ENCODE measurements at regions not wholly inside any gene's neighbourhood (a gene's known extent, or its start where the extent isn't known, plus 50 kb on each side); places are given as distances from the start of the nearest gene placed in this dataset.

- Histone ChIP-seq H3K4me3 (no peak overlapping the region), H3K4me1 (no peaks in the 10 kb centered on the region), H3K36me3 (no peaks in the 10 kb centered on the region), H3K9me3 (no peaks in the 10 kb centered on the region), H3K27ac (no peak overlapping the region), H3K27me3 (no peaks in the 10 kb centered on the region)
- intact Hi-C loops (cut with DNase I): no loop called here
- TF ChIP-seq CTCF (IDR thresholded peaks at IDR 0.05): no peak
- DNase-seq (no peak), ATAC-seq (no peak)
Observed at GRCh38 chr14:101030586-101030985, 127.1 kb upstream of the RTL1 start.

DNA sequence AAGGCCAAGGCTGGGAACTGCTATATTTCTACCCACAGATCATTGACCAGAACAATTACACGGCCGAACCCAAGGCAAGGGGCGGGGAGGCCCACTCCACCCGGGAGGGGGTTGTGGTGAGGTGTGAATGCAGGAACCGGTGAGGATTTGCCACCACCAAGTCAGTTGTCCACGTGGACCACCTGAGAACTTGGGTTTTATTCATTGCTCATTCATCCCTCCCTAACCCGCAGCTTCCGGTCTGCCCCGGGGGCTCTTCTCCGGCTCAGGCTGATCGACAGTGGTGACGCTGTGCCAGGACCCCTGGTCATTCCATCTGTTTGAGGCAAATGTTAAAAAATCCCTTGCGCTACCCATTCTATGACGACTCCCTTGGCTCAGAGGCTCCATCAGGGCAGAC lies 127.7 kb upstream of the RTL1 start:
- Histone ChIP-seq H3K4me1 (no peaks in the 10 kb centered on the region), H3K27me3 (no peaks in the 10 kb centered on the region), H3K36me3 (no peaks in the 10 kb centered on the region), H3K9me3 (no peaks in the 10 kb centered on the region), H3K4me3 (no peak overlapping the region), H3K27ac (no peak overlapping the region)
- TF ChIP-seq CTCF (IDR thresholded peaks at IDR 0.05): no peak
- ATAC-seq: no peak
- DNase-seq: no peak
- intact Hi-C loops (cut with DNase I): no loop called here

DNA sequence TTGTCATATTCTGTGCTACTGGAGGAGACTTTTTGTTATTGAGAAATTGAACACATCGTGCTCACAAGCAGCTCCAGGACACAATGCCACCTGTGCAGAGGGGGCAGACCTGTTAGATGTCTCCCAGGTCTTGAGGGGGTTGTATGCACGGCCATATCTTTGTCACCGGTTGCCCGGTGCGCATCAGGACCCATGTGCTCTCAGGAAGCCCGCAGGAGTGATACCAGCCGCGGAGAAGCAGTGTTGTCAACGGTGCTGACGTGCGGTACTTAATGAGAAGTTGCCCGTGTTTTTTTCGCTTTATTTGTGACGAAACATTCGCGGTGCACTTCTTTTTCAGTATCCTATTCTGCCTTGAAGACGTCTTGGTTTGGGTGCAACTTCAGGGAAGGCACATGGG lies 128.2 kb upstream of the RTL1 start:
- no peaks in the 10 kb centered on the region for H3K4me1 ChIP-seq
- peak in 1 of 4 donors; percentile 6 for DNase-seq
- no peak overlapping the region for H3K4me3 ChIP-seq
- no peak for TF ChIP-seq CTCF (IDR thresholded peaks at IDR 0.05)
- no peaks in the 10 kb centered on the region for H3K27me3 ChIP-seq
- no peaks in the 10 kb centered on the region for H3K9me3 ChIP-seq
- H3K36me3 ChIP-seq: no peaks in the 10 kb centered on the region
- no peak for ATAC-seq
- intact Hi-C loops (cut with DNase I): no loop called here
- H3K27ac ChIP-seq: no peak overlapping the region

DNA sequence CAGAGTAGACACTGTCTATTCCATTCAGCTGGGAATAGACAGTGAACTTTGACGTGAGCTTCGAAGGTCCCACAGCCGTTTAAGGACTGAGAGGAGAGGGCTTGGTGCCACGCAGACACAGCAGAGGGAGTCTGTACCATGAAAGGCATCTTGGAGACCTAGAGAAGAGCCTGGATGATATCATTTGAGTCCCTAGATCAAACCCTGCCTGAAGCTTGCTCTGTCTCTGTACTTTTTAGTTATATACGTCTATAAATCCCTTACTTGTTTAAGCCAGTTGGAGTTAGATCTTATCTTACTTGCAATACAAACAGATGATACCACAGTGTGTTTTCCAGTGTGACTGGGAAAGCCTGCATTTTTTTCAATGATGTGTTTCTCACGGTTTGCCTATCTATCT lies 128.9 kb upstream of the RTL1 start:
- Histone ChIP-seq H3K36me3 (no peaks in the 10 kb centered on the region), H3K27me3 (no peaks in the 10 kb centered on the region), H3K9me3 (no peaks in the 10 kb centered on the region), H3K4me1 (no peaks in the 10 kb centered on the region), H3K27ac (no peak overlapping the region), H3K4me3 (no peak overlapping the region)
- DNase-seq: peak in 1 of 4 donors; percentile 6
- no peak for ATAC-seq
- no peak for TF ChIP-seq CTCF (IDR thresholded peaks at IDR 0.05)
- intact Hi-C loops (cut with DNase I): no loop called here

- intact Hi-C loops (cut with DNase I): no loop called here
- no peaks in the 10 kb centered on the region for H3K9me3 ChIP-seq
- H3K4me3 ChIP-seq: no peak overlapping the region
- H3K4me1 ChIP-seq: no peaks in the 10 kb centered on the region
- H3K27me3 ChIP-seq: no peaks in the 10 kb centered on the region
- DNase-seq (peak in 1 of 4 donors; percentile 12), ATAC-seq (no peak)
- no peak for TF ChIP-seq CTCF (IDR thresholded peaks at IDR 0.05)
- no peak overlapping the region for H3K27ac ChIP-seq
- H3K36me3 ChIP-seq: no peaks in the 10 kb centered on the region
Observed at GRCh38 chr14:101033006-101033405, 129.5 kb upstream of the RTL1 start.

Data from left lung (tissue), 4 donors.